GM12873 (cell line): ENCODE measurements at regions not wholly inside any gene's neighbourhood (a gene's known extent, or its start where the extent isn't known, plus 50 kb on each side); places are given as distances from the start of the nearest gene placed in this dataset.

Experiments
- TF ChIP-seq, protein P1 (sequence below): IDR thresholded peaks from 2 replicates; pipeline ENCODE4 v1.5.1; 2012; ENCODE audit warnings: low read depth, mild to moderate bottlenecking, moderate library complexity, low read length, control low read depth; ENCODE audit not compliant: insufficient read depth; ENCODE audit errors: missing control alignments

DNA sequence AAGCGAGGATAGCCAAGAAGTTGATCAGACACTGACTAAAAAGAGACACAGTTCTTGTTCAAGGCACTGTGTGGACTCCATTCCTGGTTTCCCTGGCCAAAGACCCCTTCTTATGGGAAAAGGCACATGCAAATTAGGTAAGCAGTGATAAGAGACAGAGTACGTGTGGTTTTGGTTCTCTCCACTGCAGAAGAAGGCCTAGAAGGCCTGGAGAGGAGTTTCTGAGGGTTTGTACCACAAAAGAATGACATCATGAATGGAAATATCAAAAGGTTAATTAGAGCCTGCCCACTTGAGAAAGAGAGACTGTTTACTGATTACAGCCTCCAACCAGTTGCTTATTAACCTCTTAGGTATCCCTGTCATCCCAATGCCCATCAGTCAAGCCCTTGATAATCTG is 137.5 kb downstream of the ZNF365 start:
- TF ChIP-seq, protein P1, sequence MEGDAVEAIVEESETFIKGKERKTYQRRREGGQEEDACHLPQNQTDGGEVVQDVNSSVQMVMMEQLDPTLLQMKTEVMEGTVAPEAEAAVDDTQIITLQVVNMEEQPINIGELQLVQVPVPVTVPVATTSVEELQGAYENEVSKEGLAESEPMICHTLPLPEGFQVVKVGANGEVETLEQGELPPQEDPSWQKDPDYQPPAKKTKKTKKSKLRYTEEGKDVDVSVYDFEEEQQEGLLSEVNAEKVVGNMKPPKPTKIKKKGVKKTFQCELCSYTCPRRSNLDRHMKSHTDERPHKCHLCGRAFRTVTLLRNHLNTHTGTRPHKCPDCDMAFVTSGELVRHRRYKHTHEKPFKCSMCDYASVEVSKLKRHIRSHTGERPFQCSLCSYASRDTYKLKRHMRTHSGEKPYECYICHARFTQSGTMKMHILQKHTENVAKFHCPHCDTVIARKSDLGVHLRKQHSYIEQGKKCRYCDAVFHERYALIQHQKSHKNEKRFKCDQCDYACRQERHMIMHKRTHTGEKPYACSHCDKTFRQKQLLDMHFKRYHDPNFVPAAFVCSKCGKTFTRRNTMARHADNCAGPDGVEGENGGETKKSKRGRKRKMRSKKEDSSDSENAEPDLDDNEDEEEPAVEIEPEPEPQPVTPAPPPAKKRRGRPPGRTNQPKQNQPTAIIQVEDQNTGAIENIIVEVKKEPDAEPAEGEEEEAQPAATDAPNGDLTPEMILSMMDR: no peak

DNA sequence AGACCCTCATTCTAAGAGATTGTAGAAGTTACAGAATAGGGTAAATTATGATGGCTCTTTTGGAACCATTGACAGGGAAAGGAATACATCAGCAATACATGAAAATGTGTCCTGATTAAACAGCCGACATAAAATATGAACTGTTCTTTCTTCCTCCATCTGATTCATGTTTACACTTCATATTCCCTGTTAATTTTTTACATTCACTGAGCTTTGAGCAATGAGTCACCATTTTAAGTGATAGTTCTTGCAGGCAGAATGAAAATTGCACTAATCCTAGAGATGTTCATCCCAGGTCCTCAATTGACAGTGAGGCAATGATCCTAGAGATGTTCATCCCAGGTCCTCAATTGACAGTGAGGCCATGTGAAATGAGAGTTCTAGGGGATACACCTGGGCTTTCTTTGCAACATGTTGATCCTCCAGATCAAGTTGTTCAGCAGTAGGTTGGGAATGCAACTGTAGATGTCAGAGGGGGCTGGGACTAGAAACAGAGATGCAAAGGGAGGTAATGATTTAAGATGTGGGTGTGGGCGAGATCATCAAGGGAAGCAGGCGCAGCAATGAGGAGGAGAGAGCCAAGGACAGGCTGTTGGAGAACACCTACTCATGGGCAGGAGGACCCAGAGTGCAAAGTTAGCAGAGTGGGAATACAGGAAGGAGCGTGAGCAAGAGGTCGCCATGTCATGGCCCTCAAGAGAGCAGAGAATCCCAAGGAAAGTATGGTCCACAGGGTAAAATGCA is 138.7 kb downstream of the ZNF365 start:
- TF ChIP-seq, protein P1: no peak

DNA sequence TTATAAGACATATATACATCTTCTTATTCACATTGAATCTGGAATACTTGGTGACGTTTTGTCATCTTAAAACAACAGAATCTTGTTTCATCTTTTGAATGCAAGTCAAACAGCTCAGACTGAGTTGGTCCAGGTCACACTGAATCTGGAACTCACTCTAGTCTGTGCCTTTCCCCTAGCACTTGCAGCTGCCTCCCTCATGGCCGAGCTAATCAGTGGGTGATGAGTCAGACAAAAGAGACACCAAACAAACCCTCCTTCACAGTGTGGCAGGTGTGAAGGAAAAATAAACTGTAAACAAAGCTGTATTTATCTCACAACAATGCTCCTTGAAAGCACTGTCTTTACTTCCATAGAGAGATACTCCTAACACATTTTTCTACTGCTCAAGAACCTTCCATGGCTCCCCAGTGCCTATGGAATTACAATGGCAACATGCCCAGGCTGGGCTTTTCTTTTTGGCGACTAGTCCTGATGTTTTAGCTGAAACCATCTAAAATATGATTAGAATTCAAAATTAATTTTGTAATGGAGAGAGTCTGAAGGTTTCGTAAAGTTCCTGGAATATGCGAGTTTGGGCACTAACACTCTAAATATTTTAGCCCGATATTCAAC is 140.0 kb downstream of the ZNF365 start:
- TF ChIP-seq, protein P1: no peak

DNA sequence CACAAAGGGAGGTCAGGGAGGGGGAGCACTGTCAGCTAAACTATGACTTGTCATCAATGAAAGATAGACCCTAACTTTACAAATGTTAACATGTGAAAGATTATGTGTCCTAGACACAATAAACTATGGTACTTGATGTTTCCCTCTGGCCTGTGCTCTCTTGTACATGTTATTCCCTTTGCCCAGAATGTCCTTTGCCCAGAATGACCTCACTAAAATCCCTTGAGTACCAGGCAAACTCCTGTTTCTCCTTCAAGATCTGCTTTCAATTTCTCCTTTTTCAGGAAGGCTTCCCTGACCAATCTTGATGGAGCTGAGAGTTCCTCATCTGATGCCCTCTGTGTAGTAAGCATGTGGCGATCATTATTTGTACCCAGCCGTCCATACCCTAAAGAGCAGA is 143.1 kb downstream of the ZNF365 start:
- TF ChIP-seq, protein P1: no peak

DNA sequence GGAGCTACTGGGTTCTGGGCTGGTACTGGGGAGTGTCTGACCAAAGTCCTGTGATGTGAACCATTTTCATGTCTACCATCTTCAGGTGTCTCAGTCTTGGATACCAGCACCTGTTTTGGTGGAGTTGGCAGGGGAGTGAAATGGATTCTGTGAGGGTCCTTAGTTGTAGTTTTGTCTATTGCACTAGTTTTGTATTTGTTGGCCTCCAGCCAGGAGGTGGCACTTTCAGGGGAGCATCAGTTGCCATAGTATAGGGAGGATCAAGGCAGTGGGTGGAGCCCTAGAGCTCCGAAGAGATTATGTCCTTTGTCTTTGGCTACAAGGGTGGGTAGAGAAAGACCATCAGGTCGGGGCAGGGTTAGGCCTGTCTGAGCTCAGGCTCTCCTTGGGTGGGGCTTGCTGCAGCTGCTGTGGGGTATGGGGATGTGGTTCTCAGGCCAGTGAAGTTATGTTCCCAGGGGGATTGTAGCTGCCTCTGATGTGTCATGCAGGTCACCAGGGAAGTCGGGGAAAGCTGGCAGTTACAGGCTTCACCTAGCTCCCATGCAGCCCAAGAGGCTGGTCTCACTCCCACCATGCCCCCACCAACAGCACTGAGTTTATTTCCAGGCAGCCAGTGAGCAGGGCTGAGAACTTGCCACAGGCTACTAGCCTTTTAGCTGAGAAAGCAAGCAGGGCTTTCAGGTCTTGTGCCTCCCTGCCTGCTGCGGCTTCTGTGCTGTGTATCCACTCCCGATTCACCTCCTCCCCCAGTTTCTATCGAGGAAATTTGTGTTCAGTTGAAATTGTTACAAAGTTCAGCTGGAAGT is 153.1 kb downstream of the ZNF365 start:
- TF ChIP-seq, protein P1: no peak

DNA sequence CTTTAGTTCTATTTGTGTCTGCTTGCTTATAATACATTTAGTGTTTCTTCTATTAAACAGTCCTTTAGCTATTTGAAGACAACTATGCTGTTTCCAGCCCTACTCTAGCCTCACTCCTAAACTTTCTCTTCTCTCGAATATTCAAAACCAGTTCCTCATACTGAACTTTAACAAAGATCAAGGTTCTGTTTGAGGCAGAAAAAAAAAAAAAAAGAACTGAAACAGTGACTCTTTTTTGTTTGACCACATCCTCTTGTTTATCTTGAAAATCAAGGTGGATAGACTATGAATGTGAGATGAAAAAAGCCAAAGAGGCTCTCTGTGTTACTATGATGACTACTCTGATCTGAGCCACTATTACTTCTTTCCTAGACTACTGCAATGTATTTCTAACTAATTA is 154.3 kb downstream of the ZNF365 start:
- TF ChIP-seq, protein P1: no peak

DNA sequence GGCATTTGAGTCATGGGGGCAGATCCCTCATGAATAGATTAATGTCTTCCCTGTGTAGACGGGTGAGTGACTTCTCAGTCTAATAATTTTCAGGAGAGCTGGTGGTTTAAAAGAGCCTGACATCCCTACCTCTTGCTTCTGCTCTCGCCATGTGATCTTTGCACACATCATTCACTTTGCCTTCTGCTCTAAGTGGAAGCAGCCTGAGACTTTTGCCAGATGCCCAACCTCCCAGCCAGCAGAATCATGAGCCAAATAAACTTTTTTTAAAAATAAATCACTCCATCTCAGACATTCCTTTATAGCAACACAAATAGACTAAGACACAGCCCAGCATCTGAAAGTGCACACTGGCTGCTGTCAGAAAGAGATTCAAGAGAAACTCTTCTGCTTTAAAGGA is 155.2 kb downstream of the ZNF365 start:
- TF ChIP-seq, protein P1: no peak
